ENCODE measurements at regions not wholly inside any gene's neighbourhood (a gene's known extent, or its start where the extent isn't known, plus 50 kb on each side); places are given as distances from the start of the nearest gene placed in this dataset.

DNA sequence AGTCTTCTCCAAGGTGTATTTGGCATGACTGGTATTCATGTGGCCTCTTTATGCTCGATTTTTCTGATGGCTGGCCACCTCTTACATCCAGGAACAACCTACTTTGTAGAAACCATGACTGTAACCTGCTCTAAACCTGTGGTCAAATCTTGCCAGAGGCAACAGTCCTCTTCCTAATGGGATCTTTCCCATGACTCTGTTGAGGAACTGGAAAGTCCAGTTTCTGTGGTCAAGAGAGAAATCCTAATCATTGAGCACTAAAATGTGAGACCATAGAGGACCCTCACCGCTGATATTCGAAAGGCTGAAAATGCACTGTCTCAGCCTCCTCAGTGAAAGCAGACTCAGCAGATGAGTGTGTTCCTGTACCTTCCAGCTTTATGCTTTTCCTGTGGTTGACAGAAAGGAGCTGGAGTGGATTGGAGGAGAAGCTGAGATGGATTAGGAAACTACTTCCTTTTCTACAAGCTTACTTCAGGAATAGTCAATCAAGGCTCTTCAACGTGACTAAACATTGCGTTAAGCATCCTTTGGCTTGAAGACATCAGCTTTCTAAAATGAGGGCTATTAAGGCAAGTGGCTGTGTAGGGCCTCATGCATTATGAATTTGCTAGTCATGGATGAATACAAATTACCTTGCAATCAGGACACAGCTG, 69.7 kb upstream of the DAPK1 start:
- intact Hi-C loops (cut with DNase I) = no loop called here
- no peak for TF ChIP-seq POLR2A (IDR thresholded peaks at IDR 0.05)
- TF ChIP-seq, protein P1, sequence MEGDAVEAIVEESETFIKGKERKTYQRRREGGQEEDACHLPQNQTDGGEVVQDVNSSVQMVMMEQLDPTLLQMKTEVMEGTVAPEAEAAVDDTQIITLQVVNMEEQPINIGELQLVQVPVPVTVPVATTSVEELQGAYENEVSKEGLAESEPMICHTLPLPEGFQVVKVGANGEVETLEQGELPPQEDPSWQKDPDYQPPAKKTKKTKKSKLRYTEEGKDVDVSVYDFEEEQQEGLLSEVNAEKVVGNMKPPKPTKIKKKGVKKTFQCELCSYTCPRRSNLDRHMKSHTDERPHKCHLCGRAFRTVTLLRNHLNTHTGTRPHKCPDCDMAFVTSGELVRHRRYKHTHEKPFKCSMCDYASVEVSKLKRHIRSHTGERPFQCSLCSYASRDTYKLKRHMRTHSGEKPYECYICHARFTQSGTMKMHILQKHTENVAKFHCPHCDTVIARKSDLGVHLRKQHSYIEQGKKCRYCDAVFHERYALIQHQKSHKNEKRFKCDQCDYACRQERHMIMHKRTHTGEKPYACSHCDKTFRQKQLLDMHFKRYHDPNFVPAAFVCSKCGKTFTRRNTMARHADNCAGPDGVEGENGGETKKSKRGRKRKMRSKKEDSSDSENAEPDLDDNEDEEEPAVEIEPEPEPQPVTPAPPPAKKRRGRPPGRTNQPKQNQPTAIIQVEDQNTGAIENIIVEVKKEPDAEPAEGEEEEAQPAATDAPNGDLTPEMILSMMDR (IDR thresholded peaks at IDR 0.05) = no peak
- WGBS, 2 donors = 77% methylated on average over 5 of the region's 5 CpGs

DNA sequence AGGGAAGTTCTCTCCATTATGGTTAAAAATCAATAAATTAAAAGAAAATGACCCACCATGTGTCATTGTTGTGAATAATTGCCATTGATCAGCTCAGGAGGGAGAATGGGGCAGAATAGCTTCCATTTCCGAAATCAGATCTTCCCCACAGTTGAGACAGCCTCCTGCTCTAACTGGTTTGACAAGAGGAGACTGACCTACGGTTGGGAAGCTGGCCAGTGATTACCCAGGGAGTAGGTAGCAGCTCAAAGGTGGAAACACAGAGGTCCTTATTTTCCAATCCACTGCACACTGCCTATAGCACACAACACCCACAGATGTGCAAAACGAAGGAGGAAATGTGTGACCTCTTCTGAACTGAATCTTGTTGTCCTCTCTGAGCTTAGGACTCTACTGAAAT, 69.0 kb upstream of the DAPK1 start:
- intact Hi-C loops (cut with DNase I) = no loop called here
- DNase-seq = no peak

More for the DNA sequence above, 69.7 kb upstream of the DAPK1 start:
- H3K4me1 ChIP-seq = peaks cover 0 to under 1% (median 0%) of the 10 kb centered on the region in 3 donors
- no peak for DNase-seq
- H3K9me3 ChIP-seq = peaks cover 0 to 20% (median 10%) of the 10 kb centered on the region in 3 donors
- H3K36me3 ChIP-seq = no peaks in the 10 kb centered on the region
- no peak overlapping the region for H3K4me3 ChIP-seq
- H3K27me3 ChIP-seq = peaks cover 0 to 31% (median 0%) of the 10 kb centered on the region in 4 donors
- no peak overlapping the region for H3K27ac ChIP-seq

DNA sequence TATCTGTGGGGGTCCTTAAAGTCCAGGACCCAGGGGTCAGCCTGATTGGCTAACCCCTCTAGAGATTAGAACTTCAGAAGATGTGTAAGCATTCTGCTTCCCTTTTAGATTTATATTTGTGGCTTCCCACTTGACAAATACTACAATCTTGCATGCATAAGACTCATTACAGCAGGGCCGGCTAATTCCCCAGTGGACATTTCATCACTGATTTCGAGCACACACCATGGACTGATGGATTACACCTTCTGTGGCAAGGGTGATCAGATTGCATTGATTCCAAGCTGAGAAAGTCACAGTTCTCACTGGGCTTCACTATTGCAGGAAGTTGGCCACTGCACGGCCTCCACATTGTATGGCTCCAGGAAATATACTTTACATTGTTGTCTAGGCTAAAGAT, 65.8 kb upstream of the DAPK1 start:
- no peaks in the 10 kb centered on the region for H3K9me3 ChIP-seq
- intact Hi-C loops (cut with DNase I) = no loop called here
- DNase-seq = no peak

More for the DNA sequence above, 69.0 kb upstream of the DAPK1 start:
- TF ChIP-seq, protein P1 (IDR thresholded peaks at IDR 0.05) = no peak
- TF ChIP-seq POLR2A (IDR thresholded peaks at IDR 0.05) = no peak
- peaks cover 0 to 7% (median 0%) of the 10 kb centered on the region in 3 donors for H3K4me1 ChIP-seq
- no peaks in the 10 kb centered on the region for H3K36me3 ChIP-seq
- no peak overlapping the region for H3K4me3 ChIP-seq
- WGBS, 2 donors = 44 to 58% methylated on average over 3 of the region's 3 CpGs
- peaks cover 0 to 20% (median 10%) of the 10 kb centered on the region in 3 donors for H3K9me3 ChIP-seq
- H3K27me3 ChIP-seq = peaks cover 0 to 33% (median 0%) of the 10 kb centered on the region in 4 donors
- H3K27ac ChIP-seq = no peak overlapping the region

DNA sequence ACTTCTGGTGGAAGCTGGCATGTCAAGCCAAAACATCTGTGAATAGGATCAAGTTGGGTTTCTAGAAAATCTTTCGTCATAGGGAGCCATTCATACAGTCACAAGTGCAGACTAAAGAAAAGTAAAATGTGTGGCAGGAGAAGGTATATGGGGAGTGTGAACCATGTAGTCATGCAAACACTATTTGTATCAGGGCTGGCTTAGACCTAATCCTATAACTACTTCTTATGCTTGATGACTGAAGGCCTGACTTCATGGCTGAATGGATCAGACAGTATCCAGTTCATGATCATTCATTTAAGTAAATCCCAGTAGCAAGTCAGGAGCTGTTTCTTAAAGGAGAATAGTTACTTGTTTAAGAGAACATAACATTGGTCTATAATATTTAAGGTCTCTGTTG, 63.8 kb upstream of the DAPK1 start:
- H3K27me3 ChIP-seq = peaks cover 0 to 45% (median 0%) of the 10 kb centered on the region in 4 donors
- no peak overlapping the region for H3K4me3 ChIP-seq
- TF ChIP-seq POLR2A (IDR thresholded peaks at IDR 0.05) = no peak
- TF ChIP-seq, protein P1 (IDR thresholded peaks at IDR 0.05) = no peak
- DNase-seq = no peak
- WGBS, 2 donors = 33 to 67% methylated on average over 1 of the region's 1 CpG
- H3K4me1 ChIP-seq = peaks cover 0 to 9% (median 0%) of the 10 kb centered on the region in 3 donors
- no peaks in the 10 kb centered on the region for H3K9me3 ChIP-seq
- no peaks in the 10 kb centered on the region for H3K36me3 ChIP-seq
- no peak overlapping the region for H3K27ac ChIP-seq
- intact Hi-C loops (cut with DNase I) = no loop called here

More for the DNA sequence above, 65.8 kb upstream of the DAPK1 start:
- Histone ChIP-seq H3K4me3 (no peak overlapping the region), H3K27me3 (peaks cover 0 to 49% (median 0%) of the 10 kb centered on the region in 4 donors), H3K27ac (no peak overlapping the region), H3K4me1 (peaks cover 0 to 9% (median 0%) of the 10 kb centered on the region in 3 donors), H3K36me3 (no peaks in the 10 kb centered on the region)
- TF ChIP-seq, protein P1 (IDR thresholded peaks at IDR 0.05) = no peak
- TF ChIP-seq POLR2A (IDR thresholded peaks at IDR 0.05) = no peak
- WGBS, 2 donors = 72 to 93% methylated on average over 3 of the region's 3 CpGs

DNA sequence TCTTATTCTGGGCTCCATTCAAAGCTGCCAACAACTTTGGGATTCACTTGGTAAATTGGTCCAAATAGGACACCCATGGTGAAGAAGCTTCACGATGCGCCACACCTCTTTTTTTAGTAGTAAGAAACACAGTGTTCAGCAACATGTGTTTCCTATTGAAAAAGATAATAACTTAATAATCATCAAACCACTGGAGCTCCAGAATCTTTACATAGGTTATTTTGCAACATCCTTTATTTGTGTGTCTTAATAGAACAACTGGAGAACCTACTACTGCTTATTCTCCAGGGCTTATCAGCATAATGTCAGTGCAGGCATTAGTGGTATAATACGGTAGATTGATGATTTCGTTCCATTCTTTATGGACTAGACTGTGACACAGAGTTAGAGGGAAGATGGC, 63.3 kb upstream of the DAPK1 start:
- peaks cover 0 to 45% (median 0%) of the 10 kb centered on the region in 4 donors for H3K27me3 ChIP-seq
- 66 to 72% methylated on average over 4 of the region's 4 CpGs for WGBS, 2 donors

More for the DNA sequence above, 63.3 kb upstream of the DAPK1 start:
- no peak for TF ChIP-seq POLR2A (IDR thresholded peaks at IDR 0.05)
- TF ChIP-seq, protein P1 (IDR thresholded peaks at IDR 0.05) = no peak
- H3K36me3 ChIP-seq = no peaks in the 10 kb centered on the region
- no peak overlapping the region for H3K27ac ChIP-seq
- H3K4me3 ChIP-seq = no peak overlapping the region
- H3K4me1 ChIP-seq = peaks cover 0 to 9% (median 0%) of the 10 kb centered on the region in 3 donors
- intact Hi-C loops (cut with DNase I) = no loop called here
- no peak for DNase-seq
- H3K9me3 ChIP-seq = no peaks in the 10 kb centered on the region
